HG02678 (cell line): ENCODE measurements at regions not wholly inside any gene's neighbourhood (a gene's known extent, or its start where the extent isn't known, plus 50 kb on each side); places are given as distances from the start of the nearest gene placed in this dataset.
"Not testable (repeated sequence)": the region's sequence is repeated elsewhere in the genome, so short reads cannot be mapped to it uniquely, and the experiment has no call there.

Experiments
- ATAC-seq: cut with Tn5 transposase; IDR thresholded peaks from one replicate; pipeline ENCODE4 v1.9.1; 2021; ENCODE audit warnings: mild to moderate bottlenecking, moderate library complexity; ENCODE audit not compliant: unreplicated experiment

GRCh38 chr6:135701426-135701825, 150.1 kb upstream of the PDE7B start:
- ATAC-seq, result no peak

- ATAC-seq, result no peak
Observed at GRCh38 chr6:135703007-135703406, 148.5 kb upstream of the PDE7B start.

- ATAC-seq, result peak; percentile 93
Observed at GRCh38 chr6:135703621-135704020, 147.9 kb upstream of the PDE7B start.

- ATAC-seq, result no peak
Observed at GRCh38 chr6:135707426-135707825, 144.1 kb upstream of the PDE7B start.

DNA sequence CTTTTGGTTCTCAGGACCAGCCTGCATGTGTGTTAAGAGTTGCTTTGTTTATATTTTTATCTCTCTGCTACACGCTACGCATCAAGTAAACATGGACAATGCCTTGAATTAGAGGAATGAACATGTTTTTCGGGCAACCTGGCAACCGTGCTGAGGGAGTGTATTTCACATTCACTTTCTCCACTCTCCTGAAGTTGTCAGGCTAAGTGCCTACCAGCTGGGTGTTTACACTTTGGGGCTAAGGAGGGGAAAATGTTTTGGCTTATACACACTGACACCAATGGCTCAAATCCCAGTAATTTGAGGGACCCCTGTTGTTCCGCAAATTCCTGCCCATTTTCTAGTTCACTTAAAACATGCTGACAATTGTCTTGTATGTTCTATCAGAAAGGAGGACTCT, 141.5 kb upstream of the PDE7B start:
- no peak for ATAC-seq

- ATAC-seq, result no peak
Observed at GRCh38 chr6:135722190-135722589, 129.3 kb upstream of the PDE7B start.

- peak; percentile 78 for ATAC-seq
Observed at GRCh38 chr6:135722679-135723078, 128.8 kb upstream of the PDE7B start.

DNA sequence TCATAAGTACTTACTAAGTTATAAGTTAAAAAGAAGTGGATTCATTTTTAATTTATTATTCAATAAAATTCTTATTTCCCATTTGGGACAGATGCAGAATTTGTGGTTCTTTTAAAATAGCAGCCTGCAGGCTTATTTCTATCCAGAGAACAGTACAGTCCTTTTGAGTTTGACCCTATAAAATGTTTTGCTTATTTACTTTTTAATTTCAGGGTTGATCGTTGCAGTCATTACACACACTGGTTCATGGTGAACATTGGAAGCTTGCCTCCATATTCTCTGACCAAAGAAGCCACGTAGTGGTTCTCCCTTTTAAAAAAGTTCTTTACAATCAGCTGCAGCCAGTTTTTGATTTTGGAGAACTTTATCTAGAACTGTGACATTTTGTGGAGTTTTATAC, 122.9 kb upstream of the PDE7B start:
- ATAC-seq, result no peak

DNA sequence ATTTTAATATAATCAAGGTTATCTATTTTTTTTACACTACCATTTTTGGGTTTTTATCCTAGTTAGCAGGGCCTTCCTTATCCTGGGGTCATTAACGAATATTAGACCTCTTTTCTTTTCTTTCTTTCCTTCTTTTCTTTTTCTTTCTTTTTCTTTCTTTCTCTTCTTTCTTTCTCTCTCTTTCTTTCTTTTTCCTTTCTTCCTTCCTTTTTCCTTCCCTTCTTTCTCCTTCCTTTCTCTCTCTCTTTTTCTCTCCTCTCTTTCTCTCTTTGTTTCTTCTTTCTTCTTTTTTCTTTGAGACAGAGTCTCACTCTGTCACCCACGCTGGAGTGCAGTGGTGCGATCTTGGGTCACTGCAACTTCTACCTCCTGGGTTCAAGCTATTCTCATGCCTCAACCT, 120.4 kb upstream of the PDE7B start:
- ATAC-seq, result no peak

DNA sequence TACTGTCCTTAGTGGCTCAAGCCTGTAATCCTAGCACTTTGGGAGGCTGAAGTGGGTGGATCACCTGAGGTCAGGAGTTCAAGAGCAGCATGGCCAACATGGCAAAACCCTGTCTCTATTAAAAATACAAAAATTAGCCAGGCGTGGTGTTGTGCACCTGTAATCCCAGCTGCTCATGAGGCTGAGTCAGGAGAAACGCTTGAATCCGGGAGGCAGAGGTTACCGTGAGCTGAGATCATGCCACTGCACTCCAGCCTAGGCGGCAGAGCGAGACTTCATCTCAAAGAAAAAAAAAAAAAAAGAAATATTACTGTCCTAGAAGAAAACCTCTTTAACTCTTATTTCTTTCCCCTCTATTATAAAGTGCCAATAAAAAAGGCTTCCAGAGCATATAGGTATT, 115.2 kb upstream of the PDE7B start:
- not testable (repeated sequence) for ATAC-seq

- no peak for ATAC-seq
Observed at GRCh38 chr6:135738636-135739035, 112.9 kb upstream of the PDE7B start.

DNA sequence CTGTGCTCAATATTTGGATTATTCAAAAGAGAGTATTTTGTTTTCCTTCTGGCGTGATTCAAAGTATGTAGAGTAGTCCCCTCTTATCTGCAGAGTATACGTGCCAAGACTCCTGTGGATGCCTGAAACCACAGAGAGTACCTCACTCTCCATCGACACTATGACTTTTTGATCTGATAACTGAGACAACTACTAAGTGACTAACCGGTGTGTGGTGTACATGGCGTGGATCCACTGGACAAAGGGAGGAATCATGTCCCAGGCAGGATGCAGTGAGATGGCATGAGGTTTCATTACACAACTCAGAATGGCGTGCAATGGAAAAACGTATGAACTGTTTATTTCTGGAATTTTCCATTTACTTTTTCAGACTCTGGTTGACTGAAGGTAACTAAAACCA, 112.2 kb upstream of the PDE7B start:
- no peak for ATAC-seq

GRCh38 chr6:135740580-135740979, 110.9 kb upstream of the PDE7B start:
- no peak for ATAC-seq

DNA sequence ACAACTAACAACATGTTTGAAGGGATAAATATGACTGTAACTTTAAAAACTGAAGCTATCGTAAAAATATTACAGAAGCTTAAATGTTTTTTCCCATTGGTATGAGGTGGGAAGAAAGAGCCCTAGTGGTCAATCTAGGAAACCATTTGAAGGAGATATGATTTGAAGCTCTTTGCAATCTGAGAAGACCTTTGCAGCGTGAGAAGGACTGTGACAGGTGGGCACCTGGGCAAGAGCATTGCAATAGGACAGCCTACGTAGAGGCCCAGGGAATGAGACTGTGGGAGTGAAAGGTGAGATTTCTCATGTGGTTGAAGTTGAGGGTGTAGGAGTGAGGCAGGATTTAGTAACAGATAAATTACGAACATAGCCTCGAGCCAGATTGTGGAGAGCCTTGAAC, 108.0 kb upstream of the PDE7B start:
- ATAC-seq, result no peak

GRCh38 chr6:135748189-135748588, 103.3 kb upstream of the PDE7B start:
- ATAC-seq, result no peak

GRCh38 chr6:135750081-135750480, 101.4 kb upstream of the PDE7B start:
- no peak for ATAC-seq

DNA sequence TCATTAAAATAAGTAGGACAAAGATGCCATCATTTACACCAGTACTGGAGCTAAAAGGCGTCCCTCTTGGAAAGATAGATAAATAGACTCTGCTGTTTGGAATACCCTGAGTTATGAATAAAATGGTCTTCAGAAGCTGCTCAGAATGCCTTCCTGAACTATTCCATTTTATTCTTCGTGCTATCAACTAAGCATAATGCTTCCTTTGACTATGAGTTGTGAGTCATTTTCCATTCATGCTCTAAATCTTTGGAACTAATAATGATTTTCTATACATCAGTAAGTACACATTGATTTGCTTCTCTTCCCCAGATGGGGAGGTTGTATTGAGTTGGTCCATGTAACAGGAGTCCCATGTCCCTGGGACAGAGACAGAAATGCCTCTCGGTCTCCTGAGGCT, 98.3 kb upstream of the PDE7B start:
- ATAC-seq, result no peak

DNA sequence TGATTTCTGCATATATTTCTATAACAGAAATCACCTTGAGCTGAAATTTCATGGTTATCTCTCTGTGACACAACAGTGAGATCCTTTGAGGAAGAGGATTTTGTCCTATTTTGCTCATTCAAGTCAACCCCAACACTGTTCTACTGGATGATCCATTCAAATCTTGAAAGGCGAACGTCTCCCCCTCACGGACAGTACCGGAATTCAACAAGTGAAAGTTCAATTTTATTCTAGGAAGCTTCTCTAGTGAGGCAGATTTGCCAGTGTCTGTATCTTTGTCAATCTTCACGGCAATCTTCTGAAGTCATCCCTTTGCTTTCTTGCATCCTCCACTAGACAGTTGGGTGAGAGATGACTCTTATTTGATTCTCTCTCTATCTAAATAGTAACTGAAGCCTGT, 91.7 kb upstream of the PDE7B start:
- no peak for ATAC-seq

DNA sequence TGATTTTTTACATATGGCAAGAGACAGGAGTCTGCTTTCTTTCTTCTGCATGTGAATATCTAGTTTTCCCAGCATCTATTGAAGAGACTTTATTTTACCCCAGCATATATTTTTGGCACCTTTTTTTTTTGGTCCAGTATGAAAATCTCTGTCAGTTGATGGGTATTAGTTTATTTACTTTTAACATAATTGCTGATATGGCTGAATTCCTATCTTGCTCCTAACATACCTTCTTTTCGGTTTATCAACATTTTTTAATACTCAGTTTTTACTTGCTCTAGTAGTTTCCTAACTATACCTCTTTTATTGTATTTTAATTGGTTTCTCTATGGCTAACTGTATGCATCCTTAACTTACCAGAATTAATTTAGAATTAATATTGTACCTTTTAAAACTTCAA, 77.5 kb upstream of the PDE7B start:
- no peak for ATAC-seq

DNA sequence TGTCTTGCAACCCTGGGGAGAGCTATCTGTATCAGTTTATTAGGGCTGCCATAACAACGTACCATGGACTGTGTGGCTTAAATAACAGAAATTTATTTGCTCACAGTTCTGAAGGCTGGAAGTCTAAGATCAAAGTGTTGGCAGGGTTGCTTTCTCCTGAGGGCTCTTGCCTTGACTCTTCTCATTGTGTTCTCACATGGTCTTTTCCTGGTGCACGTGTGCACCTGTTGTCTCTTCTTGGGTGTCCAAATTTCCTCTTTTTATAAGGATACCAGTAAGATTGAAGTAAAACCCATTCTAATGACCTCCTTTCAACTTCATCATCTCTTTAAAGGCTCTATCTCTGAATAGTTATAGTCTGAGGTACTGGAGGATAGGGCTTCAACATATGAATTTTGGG, 72.3 kb upstream of the PDE7B start:
- ATAC-seq, result no peak

DNA sequence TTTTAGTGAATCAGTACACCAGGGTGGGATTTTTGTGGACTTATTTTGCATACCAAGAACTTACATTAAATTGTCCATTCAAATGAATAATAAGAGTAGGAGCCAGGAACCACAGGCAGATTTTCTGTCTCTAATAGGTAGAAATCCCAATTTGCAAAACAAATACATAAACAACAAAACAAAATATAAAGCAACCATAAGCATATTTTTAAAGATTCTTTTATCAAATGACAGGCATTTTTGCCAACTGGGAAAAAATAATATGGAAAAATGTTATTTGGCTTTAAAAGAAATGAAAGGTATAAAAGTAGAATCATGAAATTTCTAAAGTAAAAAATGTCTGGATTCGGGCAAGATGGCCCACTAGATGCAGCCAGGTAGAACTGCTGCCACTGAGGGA, 71.2 kb upstream of the PDE7B start:
- ATAC-seq, result no peak

- no peak for ATAC-seq
Observed at GRCh38 chr6:135782546-135782945, 69.0 kb upstream of the PDE7B start.

GRCh38 chr6:135784507-135784906, 67.0 kb upstream of the PDE7B start:
- no peak for ATAC-seq
